Karpas-422 (cell line): ENCODE measurements at regions not wholly inside any gene's neighbourhood (a gene's known extent, or its start where the extent isn't known, plus 50 kb on each side); places are given as distances from the start of the nearest gene placed in this dataset.
"Not testable (repeated sequence)": the region's sequence is repeated elsewhere in the genome, so short reads cannot be mapped to it uniquely, and the experiment has no call there.

Experiments
- DNase-seq: peaks from one replicate; pipeline ENCODE4 v3.0.0-alpha.2; 2015
- H2AFZ ChIP-seq: fragments of 200-600 bp; sonication (generic); 2 replicates; pipeline ENCODE4 v1.6.1; 2014; ENCODE audit warnings: antibody characterized with exemption, low read length, mixed read lengths
- H3K27ac ChIP-seq: fragments of 200-600 bp; sonication (generic); 2 replicates; pipeline ENCODE4 v1.5.1; 2014; ENCODE audit warnings: mild to moderate bottlenecking, low read length, moderate library complexity
- H3K27me3 ChIP-seq: fragments of 200-600 bp; sonication (generic); 2 replicates; pipeline ENCODE4 v1.6.1; 2014; ENCODE audit warnings: low read length, mixed read lengths
- H3K36me3 ChIP-seq: fragments of 200-600 bp; sonication (generic); 2 replicates; pipeline ENCODE4 v1.6.1; 2014; ENCODE audit warnings: low read length, mixed read lengths; ENCODE audit not compliant: insufficient read depth
- H3K4me1 ChIP-seq: fragments of 200-600 bp; sonication (generic); 2 replicates; pipeline ENCODE4 v1.6.1; 2014; ENCODE audit warnings: mild to moderate bottlenecking, low read length, mixed read lengths
- H3K4me2 ChIP-seq: fragments of 200-600 bp; sonication (generic); 2 replicates; pipeline ENCODE4 v1.6.1; 2014; ENCODE audit warnings: low read length, low read depth, mild to moderate bottlenecking; ENCODE audit not compliant: poor library complexity, severe bottlenecking
- H3K4me3 ChIP-seq: fragments of 200-600 bp; sonication (generic); 2 replicates; pipeline ENCODE4 v1.5.1; 2014; ENCODE audit warnings: mild to moderate bottlenecking, antibody characterized with exemption, low read length, mixed read lengths
- H3K79me2 ChIP-seq: fragments of 200-600 bp; sonication (generic); 2 replicates; pipeline ENCODE4 v1.6.1; 2014; ENCODE audit warnings: mild to moderate bottlenecking, low read length, mixed read lengths
- H3K9ac ChIP-seq: fragments of 200-600 bp; sonication (generic); 2 replicates; pipeline ENCODE4 v1.6.0; 2014; ENCODE audit warnings: low read length
- H3K9me2 ChIP-seq: fragments of 200-600 bp; sonication (generic), shearing (Covaris generic); replicated peaks from 2 replicates; pipeline ENCODE4 v1.6.0; 2014; ENCODE audit warnings: mild to moderate bottlenecking, low read length, moderate library complexity; ENCODE audit not compliant: insufficient read depth
- H3K9me3 ChIP-seq: fragments of 300-700, 200-600 bp; sonication (generic); 2 replicates; pipeline ENCODE4 v1.6.1; 2014; ENCODE audit warnings: low read length, mixed read lengths
- H4K20me1 ChIP-seq: fragments of 200-600 bp; sonication (generic); 2 replicates; pipeline ENCODE4 v1.6.1; 2014; ENCODE audit warnings: mild to moderate bottlenecking, antibody characterized with exemption, low read length, low read depth; ENCODE audit not compliant: insufficient read depth

GRCh38 chr15:58360421-58361090 lies 71.2 kb upstream of the LIPC start:
- H3K4me2 ChIP-seq: no peak overlapping the region

GRCh38 chr15:58361273-58361759 lies 70.5 kb upstream of the LIPC start:
- Histone ChIP-seq H3K9me2 (no peaks in the 10 kb centered on the region), H3K4me3 (no peak overlapping the region), H3K9ac (no peak overlapping the region), H3K9me3 (no peaks in the 10 kb centered on the region), H3K27ac (no peak overlapping the region), H3K79me2 (no peaks in the 10 kb centered on the region), H3K27me3 (no peaks in the 10 kb centered on the region), H3K36me3 (no peaks in the 10 kb centered on the region), H2AFZ (no peak overlapping the region), H3K4me2 (no peak overlapping the region), H4K20me1 (no peaks in the 10 kb centered on the region), H3K4me1 (no peaks in the 10 kb centered on the region)
- DNase-seq: no peak

More at GRCh38 chr15:58360421-58361090, 71.2 kb upstream of the LIPC start:
- H3K27ac ChIP-seq: no peak overlapping the region
- H3K9me3 ChIP-seq: no peaks in the 10 kb centered on the region
- H3K79me2 ChIP-seq: no peaks in the 10 kb centered on the region
- no peaks in the 10 kb centered on the region for H3K9me2 ChIP-seq
- H3K27me3 ChIP-seq: no peaks in the 10 kb centered on the region
- H3K36me3 ChIP-seq: no peaks in the 10 kb centered on the region
- no peaks in the 10 kb centered on the region for H4K20me1 ChIP-seq
- no peak overlapping the region for H2AFZ ChIP-seq
- peaks cover 5% of the 10 kb centered on the region for H3K4me1 ChIP-seq
- H3K9ac ChIP-seq: no peak overlapping the region
- no peak for DNase-seq
- no peak overlapping the region for H3K4me3 ChIP-seq

GRCh38 chr15:58362262-58362922 lies 69.4 kb upstream of the LIPC start:
- no peak for DNase-seq
- no peaks in the 10 kb centered on the region for H3K79me2 ChIP-seq
- no peaks in the 10 kb centered on the region for H3K36me3 ChIP-seq
- H3K4me1 ChIP-seq: no peaks in the 10 kb centered on the region
- H2AFZ ChIP-seq: no peak overlapping the region
- H3K27me3 ChIP-seq: no peaks in the 10 kb centered on the region
- no peak overlapping the region for H3K27ac ChIP-seq
- H3K4me3 ChIP-seq: no peak overlapping the region
- H3K9me2 ChIP-seq: no peaks in the 10 kb centered on the region
- no peaks in the 10 kb centered on the region for H4K20me1 ChIP-seq
- H3K4me2 ChIP-seq: no peak overlapping the region
- no peaks in the 10 kb centered on the region for H3K9me3 ChIP-seq
- no peak overlapping the region for H3K9ac ChIP-seq

GRCh38 chr15:58363118-58363517 lies 68.7 kb upstream of the LIPC start:
- not testable (repeated sequence) for H3K27ac ChIP-seq, H3K27me3 ChIP-seq, H3K4me1 ChIP-seq, H4K20me1 ChIP-seq, H3K36me3 ChIP-seq, DNase-seq, H3K4me2 ChIP-seq, H3K9me3 ChIP-seq, H3K79me2 ChIP-seq, H3K9ac ChIP-seq, H3K9me2 ChIP-seq, H2AFZ ChIP-seq, H3K4me3 ChIP-seq

GRCh38 chr15:58363673-58364072 lies 68.1 kb upstream of the LIPC start:
- not testable (repeated sequence) for H3K4me1 ChIP-seq, H4K20me1 ChIP-seq, H2AFZ ChIP-seq, H3K9me2 ChIP-seq, H3K4me2 ChIP-seq, H3K9me3 ChIP-seq, DNase-seq, H3K27me3 ChIP-seq, H3K9ac ChIP-seq, H3K27ac ChIP-seq, H3K36me3 ChIP-seq, H3K4me3 ChIP-seq, H3K79me2 ChIP-seq

- not testable (repeated sequence) for H3K9me2 ChIP-seq, H3K27ac ChIP-seq
These were observed 66.7 kb upstream of the LIPC start for GRCh38 chr15:58365098-58365497.

GRCh38 chr15:58369261-58369701 lies 62.5 kb upstream of the LIPC start:
- H2AFZ ChIP-seq: no peak overlapping the region
- no peaks in the 10 kb centered on the region for H3K4me1 ChIP-seq
- no peak overlapping the region for H3K27ac ChIP-seq
- DNase-seq: peak; percentile 49
- no peaks in the 10 kb centered on the region for H3K27me3 ChIP-seq
- no peaks in the 10 kb centered on the region for H3K36me3 ChIP-seq
- no peak overlapping the region for H3K4me2 ChIP-seq
- no peak overlapping the region for H3K9ac ChIP-seq
- no peaks in the 10 kb centered on the region for H4K20me1 ChIP-seq
- H3K79me2 ChIP-seq: no peaks in the 10 kb centered on the region
- H3K9me3 ChIP-seq: no peaks in the 10 kb centered on the region
- no peaks in the 10 kb centered on the region for H3K9me2 ChIP-seq
- no peak overlapping the region for H3K4me3 ChIP-seq

More at GRCh38 chr15:58365098-58365497, 66.7 kb upstream of the LIPC start:
- not testable (repeated sequence) for H3K79me2 ChIP-seq, H3K4me3 ChIP-seq, H3K27me3 ChIP-seq, H3K9me3 ChIP-seq, H3K36me3 ChIP-seq, H4K20me1 ChIP-seq, H3K4me1 ChIP-seq, DNase-seq, H3K9ac ChIP-seq, H2AFZ ChIP-seq, H3K4me2 ChIP-seq

GRCh38 chr15:58369956-58370355 lies 61.8 kb upstream of the LIPC start:
- no peak for DNase-seq
- Histone ChIP-seq H3K9me3 (no peaks in the 10 kb centered on the region), H2AFZ (no peak overlapping the region), H3K27me3 (no peaks in the 10 kb centered on the region), H4K20me1 (no peaks in the 10 kb centered on the region), H3K36me3 (no peaks in the 10 kb centered on the region), H3K9me2 (no peaks in the 10 kb centered on the region), H3K4me1 (no peaks in the 10 kb centered on the region), H3K27ac (no peak overlapping the region), H3K4me3 (no peak overlapping the region), H3K9ac (no peak overlapping the region), H3K4me2 (no peak overlapping the region), H3K79me2 (no peaks in the 10 kb centered on the region)
